ENCODE measurements at regions not wholly inside any gene's neighbourhood (a gene's known extent, or its start where the extent isn't known, plus 50 kb on each side); places are given as distances from the start of the nearest gene placed in this dataset.

DNA sequence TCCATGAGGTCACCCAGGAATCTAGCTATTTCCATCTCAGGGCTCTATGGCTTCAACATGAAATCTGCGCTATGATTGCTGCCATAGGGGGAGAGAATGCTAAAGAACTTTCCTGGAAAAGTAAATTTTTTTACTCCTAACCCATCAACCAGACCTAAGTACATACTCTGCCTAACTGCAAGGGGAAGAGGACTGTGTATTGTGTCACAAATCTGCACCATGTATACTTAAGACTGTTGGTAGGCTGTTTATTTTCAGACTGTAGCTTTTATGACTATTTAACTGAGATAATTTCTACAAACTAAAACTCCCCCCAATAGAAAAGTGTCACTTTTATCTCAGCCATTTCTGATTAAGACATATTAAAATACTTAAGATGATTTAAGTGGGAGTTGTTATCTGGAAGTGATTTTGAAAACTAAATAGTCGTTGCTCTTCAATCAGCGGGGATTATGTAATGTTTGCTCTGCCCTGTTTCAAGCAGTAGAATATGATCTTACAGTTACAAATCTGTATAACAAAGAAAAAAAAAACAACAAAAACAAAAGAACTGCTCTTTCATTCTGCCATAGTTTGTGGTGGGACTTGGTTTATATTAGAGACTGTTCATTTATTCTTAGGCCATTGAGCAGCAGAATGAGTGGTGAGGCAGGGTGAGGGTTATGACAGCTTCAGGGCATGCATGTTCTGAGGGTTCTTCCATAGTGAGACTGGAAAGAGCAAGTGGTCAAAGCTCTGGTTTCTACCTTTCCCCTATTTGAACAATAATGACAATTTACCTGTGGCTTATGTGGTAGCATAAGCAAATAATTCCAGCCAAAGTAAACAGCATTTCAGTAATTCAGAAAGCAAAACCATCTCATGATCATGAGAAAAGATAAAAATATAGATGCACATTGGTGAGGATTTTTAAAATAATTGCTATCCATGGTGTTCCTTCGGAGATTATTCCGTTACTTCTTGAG, 126.3 kb upstream of the CEP162 start:
- TF ChIP-seq, protein P1, sequence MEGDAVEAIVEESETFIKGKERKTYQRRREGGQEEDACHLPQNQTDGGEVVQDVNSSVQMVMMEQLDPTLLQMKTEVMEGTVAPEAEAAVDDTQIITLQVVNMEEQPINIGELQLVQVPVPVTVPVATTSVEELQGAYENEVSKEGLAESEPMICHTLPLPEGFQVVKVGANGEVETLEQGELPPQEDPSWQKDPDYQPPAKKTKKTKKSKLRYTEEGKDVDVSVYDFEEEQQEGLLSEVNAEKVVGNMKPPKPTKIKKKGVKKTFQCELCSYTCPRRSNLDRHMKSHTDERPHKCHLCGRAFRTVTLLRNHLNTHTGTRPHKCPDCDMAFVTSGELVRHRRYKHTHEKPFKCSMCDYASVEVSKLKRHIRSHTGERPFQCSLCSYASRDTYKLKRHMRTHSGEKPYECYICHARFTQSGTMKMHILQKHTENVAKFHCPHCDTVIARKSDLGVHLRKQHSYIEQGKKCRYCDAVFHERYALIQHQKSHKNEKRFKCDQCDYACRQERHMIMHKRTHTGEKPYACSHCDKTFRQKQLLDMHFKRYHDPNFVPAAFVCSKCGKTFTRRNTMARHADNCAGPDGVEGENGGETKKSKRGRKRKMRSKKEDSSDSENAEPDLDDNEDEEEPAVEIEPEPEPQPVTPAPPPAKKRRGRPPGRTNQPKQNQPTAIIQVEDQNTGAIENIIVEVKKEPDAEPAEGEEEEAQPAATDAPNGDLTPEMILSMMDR (IDR thresholded peaks at IDR 0.05): no peak
- TF ChIP-seq, protein P2, sequence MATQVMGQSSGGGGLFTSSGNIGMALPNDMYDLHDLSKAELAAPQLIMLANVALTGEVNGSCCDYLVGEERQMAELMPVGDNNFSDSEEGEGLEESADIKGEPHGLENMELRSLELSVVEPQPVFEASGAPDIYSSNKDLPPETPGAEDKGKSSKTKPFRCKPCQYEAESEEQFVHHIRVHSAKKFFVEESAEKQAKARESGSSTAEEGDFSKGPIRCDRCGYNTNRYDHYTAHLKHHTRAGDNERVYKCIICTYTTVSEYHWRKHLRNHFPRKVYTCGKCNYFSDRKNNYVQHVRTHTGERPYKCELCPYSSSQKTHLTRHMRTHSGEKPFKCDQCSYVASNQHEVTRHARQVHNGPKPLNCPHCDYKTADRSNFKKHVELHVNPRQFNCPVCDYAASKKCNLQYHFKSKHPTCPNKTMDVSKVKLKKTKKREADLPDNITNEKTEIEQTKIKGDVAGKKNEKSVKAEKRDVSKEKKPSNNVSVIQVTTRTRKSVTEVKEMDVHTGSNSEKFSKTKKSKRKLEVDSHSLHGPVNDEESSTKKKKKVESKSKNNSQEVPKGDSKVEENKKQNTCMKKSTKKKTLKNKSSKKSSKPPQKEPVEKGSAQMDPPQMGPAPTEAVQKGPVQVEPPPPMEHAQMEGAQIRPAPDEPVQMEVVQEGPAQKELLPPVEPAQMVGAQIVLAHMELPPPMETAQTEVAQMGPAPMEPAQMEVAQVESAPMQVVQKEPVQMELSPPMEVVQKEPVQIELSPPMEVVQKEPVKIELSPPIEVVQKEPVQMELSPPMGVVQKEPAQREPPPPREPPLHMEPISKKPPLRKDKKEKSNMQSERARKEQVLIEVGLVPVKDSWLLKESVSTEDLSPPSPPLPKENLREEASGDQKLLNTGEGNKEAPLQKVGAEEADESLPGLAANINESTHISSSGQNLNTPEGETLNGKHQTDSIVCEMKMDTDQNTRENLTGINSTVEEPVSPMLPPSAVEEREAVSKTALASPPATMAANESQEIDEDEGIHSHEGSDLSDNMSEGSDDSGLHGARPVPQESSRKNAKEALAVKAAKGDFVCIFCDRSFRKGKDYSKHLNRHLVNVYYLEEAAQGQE (IDR thresholded peaks at IDR 0.05; ENCODE audit: insufficient read depth in 1 of 2, low read depth in 2 of 2, low read length in 1 of 2): no peak
- no peak for TF ChIP-seq POLR2AphosphoS5 (IDR thresholded peaks at IDR 0.05; ENCODE audit: low read depth, low read length)
- TF ChIP-seq SIN3A (IDR thresholded peaks at IDR 0.05; ENCODE audit: borderline replicate concordance, insufficient read depth, low read depth, low read length): no peak
